ENCODE measurements at regions not wholly inside any gene's neighbourhood (a gene's known extent, or its start where the extent isn't known, plus 50 kb on each side); places are given as distances from the start of the nearest gene placed in this dataset.

GRCh38 chr16:77564791-77565390, 130.1 kb upstream of the ADAMTS18 start:
- Histone ChIP-seq H3K9ac (ENCODE audit: extremely low read depth, low read length, poor library complexity, severe bottlenecking) (no peak overlapping the region), H3K9me3 (ENCODE audit: control insufficient read depth, low read length) (no peaks in the 10 kb centered on the region), H3K4me1 (ENCODE audit: control insufficient read depth, insufficient read depth, low read length) (no peaks in the 10 kb centered on the region), H3K36me3 (ENCODE audit: control insufficient read depth, insufficient read depth, low read length) (no peaks in the 10 kb centered on the region), H3K4me3 (ENCODE audit: low read length) (no peak overlapping the region), H3K27me3 (ENCODE audit: control insufficient read depth, insufficient read depth, low read length, poor library complexity, severe bottlenecking) (no peaks in the 10 kb centered on the region), H3K27ac (ENCODE audit: low read depth, low read length) (no peak overlapping the region)
- 87 to 90% methylated on average over 4 to 5 of the region's 5 CpGs for WGBS, 2 experiments (ENCODE audit: insufficient coverage in 1 of 2, insufficient read length in 1 of 2)
- Mint-ChIP-seq H3K27ac (no peak overlapping the region), H3K4me1 (peaks cover 6% of the 10 kb centered on the region), H3K36me3 (ENCODE audit: low read depth) (no peaks in the 10 kb centered on the region), H3K27me3 (ENCODE audit: insufficient read depth) (peaks cover 4% of the 10 kb centered on the region), H3K4me3 (no peak overlapping the region), H3K9me3 (no peaks in the 10 kb centered on the region)
- TF ChIP-seq CTCF (conservative IDR thresholded peaks at IDR 0.05): no peak
- no peak for DNase-seq

GRCh38 chr16:77569406-77569805, 134.6 kb upstream of the ADAMTS18 start:
- H3K9me3 ChIP-seq (ENCODE audit: control insufficient read depth, low read length): no peaks in the 10 kb centered on the region
- no peaks in the 10 kb centered on the region for H3K4me1 ChIP-seq (ENCODE audit: control insufficient read depth, insufficient read depth, low read length)
- WGBS, 2 experiments (ENCODE audit: insufficient coverage in 1 of 2, insufficient read length in 1 of 2): 70 to 72% methylated on average over 4 to 5 of the region's 5 CpGs
- no peaks in the 10 kb centered on the region for H3K27me3 ChIP-seq (ENCODE audit: control insufficient read depth, insufficient read depth, low read length, poor library complexity, severe bottlenecking)
- no peak overlapping the region for H3K27ac Mint-ChIP-seq
- no peak overlapping the region for H3K4me3 ChIP-seq (ENCODE audit: low read length)
- peaks cover 14% of the 10 kb centered on the region for H3K4me1 Mint-ChIP-seq
- no peak overlapping the region for H3K27ac ChIP-seq (ENCODE audit: low read depth, low read length)
- no peaks in the 10 kb centered on the region for H3K9me3 Mint-ChIP-seq
- no peaks in the 10 kb centered on the region for H3K36me3 Mint-ChIP-seq (ENCODE audit: low read depth)
- H3K36me3 ChIP-seq (ENCODE audit: control insufficient read depth, insufficient read depth, low read length): no peaks in the 10 kb centered on the region
- TF ChIP-seq CTCF (conservative IDR thresholded peaks at IDR 0.05): no peak
- peaks cover 4% of the 10 kb centered on the region for H3K27me3 Mint-ChIP-seq (ENCODE audit: insufficient read depth)
- DNase-seq: no peak
- H3K4me3 Mint-ChIP-seq: no peak overlapping the region
- H3K9ac ChIP-seq (ENCODE audit: extremely low read depth, low read length, poor library complexity, severe bottlenecking): no peak overlapping the region

- H3K36me3 ChIP-seq (ENCODE audit: control insufficient read depth, insufficient read depth, low read length): no peaks in the 10 kb centered on the region
- Mint-ChIP-seq H3K9me3 (no peaks in the 10 kb centered on the region), H3K36me3 (ENCODE audit: low read depth) (no peaks in the 10 kb centered on the region), H3K27me3 (ENCODE audit: insufficient read depth) (peaks cover 4% of the 10 kb centered on the region), H3K4me1 (peaks cover 14% of the 10 kb centered on the region), H3K27ac (no peak overlapping the region), H3K4me3 (no peak overlapping the region)
- H3K9me3 ChIP-seq (ENCODE audit: control insufficient read depth, low read length): no peaks in the 10 kb centered on the region
- H3K9ac ChIP-seq (ENCODE audit: extremely low read depth, low read length, poor library complexity, severe bottlenecking): no peak overlapping the region
- no peak overlapping the region for H3K4me3 ChIP-seq (ENCODE audit: low read length)
- no peak for TF ChIP-seq CTCF (conservative IDR thresholded peaks at IDR 0.05)
- H3K27me3 ChIP-seq (ENCODE audit: control insufficient read depth, insufficient read depth, low read length, poor library complexity, severe bottlenecking): no peaks in the 10 kb centered on the region
- no peak for DNase-seq
- 75% methylated on average over 1 of the region's 1 CpG; no CpG with 5 or more reads in 1 of the 2 experiments for WGBS, 2 experiments (ENCODE audit: insufficient coverage in 1 of 2, insufficient read length in 1 of 2)
- no peak overlapping the region for H3K27ac ChIP-seq (ENCODE audit: low read depth, low read length)
- H3K4me1 ChIP-seq (ENCODE audit: control insufficient read depth, insufficient read depth, low read length): no peaks in the 10 kb centered on the region
Observed at GRCh38 chr16:77570574-77570973, 135.7 kb upstream of the ADAMTS18 start.
